HuH-7.5 (cell line): ENCODE measurements at regions not wholly inside any gene's neighbourhood (a gene's known extent, or its start where the extent isn't known, plus 50 kb on each side); places are given as distances from the start of the nearest gene placed in this dataset.

ENCODE experiments used
- DNase-seq: peaks from one replicate; pipeline ENCODE4 v3.0.0; 2011; ENCODE audit warnings: low spot score

- no peak for DNase-seq
These were observed 170.4 kb downstream of the RSL24D1 start for GRCh38 chr15:55026381-55026780.

GRCh38 chr15:55017635-55018034 is 179.1 kb downstream of the RSL24D1 start:
- DNase-seq, result no peak

GRCh38 chr15:55016225-55016624 is 180.5 kb downstream of the RSL24D1 start:
- DNase-seq, result no peak

GRCh38 chr15:55015093-55015445 is 181.7 kb downstream of the RSL24D1 start:
- DNase-seq, result no peak

- DNase-seq, result no peak
These were observed 182.2 kb downstream of the RSL24D1 start for GRCh38 chr15:55014391-55015092.

GRCh38 chr15:55008421-55008820 is 188.3 kb downstream of the RSL24D1 start:
- no peak for DNase-seq

GRCh38 chr15:55007561-55007960 is 189.2 kb downstream of the RSL24D1 start:
- no peak for DNase-seq

- DNase-seq, result no peak
These were observed 191.1 kb downstream of the RSL24D1 start for GRCh38 chr15:55005679-55006078.

- DNase-seq, result no peak
These were observed 192.5 kb downstream of the RSL24D1 start for GRCh38 chr15:55003965-55004873.

- DNase-seq, result no peak
These were observed 198.1 kb downstream of the RSL24D1 start for GRCh38 chr15:54998661-54999060.

- no peak for DNase-seq
These were observed 205.9 kb downstream of the RSL24D1 start for GRCh38 chr15:54990793-54991192.

GRCh38 chr15:54987881-54988280 is 208.9 kb downstream of the RSL24D1 start:
- no peak for DNase-seq

- no peak for DNase-seq
These were observed 216.8 kb downstream of the RSL24D1 start for GRCh38 chr15:54979964-54980363.

GRCh38 chr15:54962637-54963036 is 234.1 kb downstream of the RSL24D1 start:
- DNase-seq, result no peak

GRCh38 chr15:54960266-54960665 is 236.5 kb downstream of the RSL24D1 start:
- DNase-seq, result no peak

GRCh38 chr15:54941417-54941816 is 255.3 kb downstream of the RSL24D1 start:
- no peak for DNase-seq

- no peak for DNase-seq
These were observed 279.4 kb downstream of the RSL24D1 start for GRCh38 chr15:54917312-54917711.

- no peak for DNase-seq
These were observed 281.4 kb downstream of the RSL24D1 start for GRCh38 chr15:54915380-54915779.

GRCh38 chr15:54884312-54884711 is 312.4 kb downstream of the RSL24D1 start:
- no peak for DNase-seq

- no peak for DNase-seq
These were observed 336.8 kb downstream of the RSL24D1 start for GRCh38 chr15:54859982-54860381.

- DNase-seq, result no peak
These were observed 342.1 kb downstream of the RSL24D1 start for GRCh38 chr15:54854667-54855066.

GRCh38 chr15:54850101-54850500 is 346.6 kb downstream of the RSL24D1 start:
- DNase-seq, result no peak

- DNase-seq, result no peak
These were observed 353.7 kb downstream of the RSL24D1 start for GRCh38 chr15:54843006-54843405.
